ENCODE measurements at regions not wholly inside any gene's neighbourhood (a gene's known extent, or its start where the extent isn't known, plus 50 kb on each side); places are given as distances from the start of the nearest gene placed in this dataset.

- Histone ChIP-seq H3K36me3 (ENCODE audit: control insufficient read depth, insufficient read depth, low read length) (no peaks in the 10 kb centered on the region), H3K27me3 (ENCODE audit: control insufficient read depth, insufficient read depth, low read length) (no peaks in the 10 kb centered on the region), H3K4me3 (ENCODE audit: low read depth, low read length) (no peak overlapping the region)
- TF ChIP-seq CTCF (IDR thresholded peaks at IDR 0.05; ENCODE audit: insufficient read depth, low read length, severe bottlenecking) = no peak
- FAIRE-seq (no peak), DNase-seq (ENCODE audit: low read depth) (no peak)
Observed at GRCh38 chr14:42248131-42248530, 641.5 kb downstream of the LRFN5 start.

DNA sequence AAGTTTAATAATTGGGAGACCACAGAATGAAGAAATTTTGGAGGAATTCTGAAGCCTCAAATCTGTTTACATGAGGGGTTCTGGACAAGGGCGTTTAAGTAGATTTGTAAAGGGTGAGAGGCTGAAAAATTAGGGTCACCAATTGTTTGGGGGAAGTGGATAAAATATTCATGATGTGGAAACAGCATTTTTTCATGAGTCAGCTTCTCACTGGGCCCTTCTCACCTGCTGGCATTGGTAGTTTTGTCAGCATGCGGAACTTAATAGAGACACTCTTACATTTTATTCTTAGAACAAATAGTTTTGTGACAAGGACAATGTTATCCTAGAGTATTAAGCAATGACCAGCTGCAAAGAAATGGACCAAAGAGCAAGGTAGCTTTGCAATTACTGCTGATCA is 634.4 kb downstream of the LRFN5 start:
- no peak for TF ChIP-seq CTCF (IDR thresholded peaks at IDR 0.05; ENCODE audit: insufficient read depth, low read length, severe bottlenecking)
- no peak for DNase-seq (ENCODE audit: low read depth)
- no peak for FAIRE-seq
- no peak overlapping the region for H3K4me3 ChIP-seq (ENCODE audit: low read depth, low read length)
- H3K36me3 ChIP-seq (ENCODE audit: control insufficient read depth, insufficient read depth, low read length) = no peaks in the 10 kb centered on the region
- no peaks in the 10 kb centered on the region for H3K27me3 ChIP-seq (ENCODE audit: control insufficient read depth, insufficient read depth, low read length)

DNA sequence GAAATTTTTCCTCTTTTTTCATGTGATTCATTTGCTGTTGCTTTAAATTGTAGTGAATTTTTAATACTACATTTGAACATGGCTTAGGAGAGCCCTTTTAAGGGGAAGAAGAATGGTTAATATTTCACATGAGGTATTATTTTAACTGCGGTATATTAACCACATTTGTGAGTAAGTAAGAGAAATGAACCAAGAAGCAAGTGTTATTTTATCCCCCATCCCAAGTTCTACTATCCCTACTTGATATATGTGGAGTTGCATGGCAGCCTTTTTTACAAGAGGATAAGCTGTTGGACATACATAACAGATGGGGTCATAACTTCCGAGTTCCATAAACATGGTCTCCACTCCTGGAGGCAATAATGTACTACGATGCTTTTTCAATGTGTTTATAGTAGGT is 623.3 kb downstream of the LRFN5 start:
- FAIRE-seq = no peak
- DNase-seq (ENCODE audit: low read depth) = no peak
- no peak overlapping the region for H3K4me3 ChIP-seq (ENCODE audit: low read depth, low read length)
- H3K36me3 ChIP-seq (ENCODE audit: control insufficient read depth, insufficient read depth, low read length) = no peaks in the 10 kb centered on the region
- H3K27me3 ChIP-seq (ENCODE audit: control insufficient read depth, insufficient read depth, low read length) = no peaks in the 10 kb centered on the region
- no peak for TF ChIP-seq CTCF (IDR thresholded peaks at IDR 0.05; ENCODE audit: insufficient read depth, low read length, severe bottlenecking)

GRCh38 chr14:42229294-42229693 is 622.6 kb downstream of the LRFN5 start:
- no peak for DNase-seq (ENCODE audit: low read depth)
- no peak for TF ChIP-seq CTCF (IDR thresholded peaks at IDR 0.05; ENCODE audit: insufficient read depth, low read length, severe bottlenecking)

DNA sequence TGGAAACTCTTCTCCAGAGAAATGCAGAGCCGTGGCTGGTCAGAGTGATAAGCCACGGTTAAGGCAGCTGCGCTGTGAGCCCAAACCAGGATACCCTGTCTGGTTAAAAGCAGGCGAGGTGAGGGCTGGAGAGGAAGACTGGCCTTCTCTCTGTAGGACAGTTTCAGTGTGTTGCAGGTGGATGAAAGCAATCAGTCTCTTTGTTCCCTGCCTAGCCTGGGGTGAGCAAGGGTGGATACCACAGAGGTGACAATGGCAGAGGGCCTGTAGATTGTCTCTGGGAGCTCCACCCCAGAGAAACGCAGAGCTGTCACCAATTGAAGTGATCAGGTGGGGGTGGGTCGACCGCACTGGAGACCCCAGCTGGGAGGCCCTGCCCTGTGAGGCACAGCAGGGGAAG is 621.9 kb downstream of the LRFN5 start:
- H3K36me3 ChIP-seq (ENCODE audit: control insufficient read depth, insufficient read depth, low read length) = no peaks in the 10 kb centered on the region
- TF ChIP-seq CTCF (IDR thresholded peaks at IDR 0.05; ENCODE audit: insufficient read depth, low read length, severe bottlenecking) = no peak
- no peaks in the 10 kb centered on the region for H3K27me3 ChIP-seq (ENCODE audit: control insufficient read depth, insufficient read depth, low read length)
- DNase-seq (ENCODE audit: low read depth) (no peak), FAIRE-seq (no peak)
- H3K4me3 ChIP-seq (ENCODE audit: low read depth, low read length) = no peak overlapping the region

More at GRCh38 chr14:42229294-42229693, 622.6 kb downstream of the LRFN5 start:
- Histone ChIP-seq H3K36me3 (ENCODE audit: control insufficient read depth, insufficient read depth, low read length) (no peaks in the 10 kb centered on the region), H3K4me3 (ENCODE audit: low read depth, low read length) (no peak overlapping the region), H3K27me3 (ENCODE audit: control insufficient read depth, insufficient read depth, low read length) (no peaks in the 10 kb centered on the region)
- FAIRE-seq = no peak

DNA sequence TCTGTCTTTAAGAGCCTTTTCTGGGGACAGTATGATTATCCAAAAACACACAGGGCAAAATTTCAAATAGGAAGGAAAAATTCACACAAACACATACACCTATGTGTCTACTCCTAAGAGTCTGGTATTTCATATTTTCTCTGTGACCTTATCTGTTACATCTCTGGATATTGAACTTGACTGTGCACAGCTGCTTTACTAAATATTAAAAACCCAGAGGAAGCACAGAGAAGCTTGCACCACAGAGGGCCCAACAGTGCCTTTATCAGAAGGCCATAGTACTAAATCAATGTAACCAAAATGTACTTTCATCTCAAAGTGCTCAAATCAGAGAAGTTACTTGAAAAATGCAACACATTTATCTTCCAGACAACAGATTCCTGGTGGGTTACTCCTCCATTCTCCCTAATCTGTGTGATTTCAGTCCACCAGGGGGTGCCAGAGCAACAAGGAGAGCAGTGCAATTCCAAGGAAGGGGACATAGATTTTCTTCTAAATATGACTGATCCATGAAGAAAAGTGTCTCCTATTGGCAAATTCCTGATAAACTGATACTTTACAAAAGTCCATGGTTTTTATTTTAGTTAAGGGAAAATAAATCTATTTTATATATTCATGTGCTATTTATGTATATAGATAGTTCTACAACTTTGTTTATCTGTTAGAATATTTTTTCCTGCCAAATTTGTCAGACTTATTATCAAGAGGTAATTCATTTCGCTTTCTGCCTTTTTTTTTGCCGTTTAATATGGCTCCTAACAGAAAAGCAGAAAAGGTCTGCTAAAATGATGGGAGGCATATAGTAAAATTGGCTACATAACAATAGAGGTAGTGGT is 617.6 kb downstream of the LRFN5 start:
- TF ChIP-seq CTCF (IDR thresholded peaks at IDR 0.05; ENCODE audit: insufficient read depth, low read length, severe bottlenecking) = peak; percentile 64

More for the DNA sequence above, 617.6 kb downstream of the LRFN5 start:
- Histone ChIP-seq H3K27me3 (ENCODE audit: control insufficient read depth, insufficient read depth, low read length) (no peaks in the 10 kb centered on the region), H3K4me3 (ENCODE audit: low read depth, low read length) (no peak overlapping the region), H3K36me3 (ENCODE audit: control insufficient read depth, insufficient read depth, low read length) (no peaks in the 10 kb centered on the region)
- peak; percentile 52 for DNase-seq (ENCODE audit: low read depth)
- FAIRE-seq = no peak
